ENCODE measurements at regions not wholly inside any gene's neighbourhood (a gene's known extent, or its start where the extent isn't known, plus 50 kb on each side); places are given as distances from the start of the nearest gene placed in this dataset.

GRCh38 chrX:38856670-38857265 is 55.5 kb downstream of the MID1IP1 start:
- DNase-seq: no peak

GRCh38 chrX:38857736-38858523 is 56.7 kb downstream of the MID1IP1 start:
- DNase-seq: no peak

- DNase-seq: no peak
Observed at GRCh38 chrX:38859602-38860001, 58.3 kb downstream of the MID1IP1 start.

GRCh38 chrX:38860106-38861013 is 59.1 kb downstream of the MID1IP1 start:
- DNase-seq: peak; percentile 30 to 32

- no peak for DNase-seq
Observed at GRCh38 chrX:38861489-38861888, 60.2 kb downstream of the MID1IP1 start.

- no peak for DNase-seq
Observed at GRCh38 chrX:38862100-38862499, 60.8 kb downstream of the MID1IP1 start.

GRCh38 chrX:38864165-38864564 is 62.9 kb downstream of the MID1IP1 start:
- DNase-seq: no peak

- DNase-seq: no peak
Observed at GRCh38 chrX:38868321-38868720, 67.1 kb downstream of the MID1IP1 start.

- no peak for DNase-seq
Observed at GRCh38 chrX:38868941-38869401, 67.7 kb downstream of the MID1IP1 start.

GRCh38 chrX:38870361-38870895 is 69.2 kb downstream of the MID1IP1 start:
- DNase-seq: no peak

- no peak for DNase-seq
Observed at GRCh38 chrX:38871129-38872029, 70.1 kb downstream of the MID1IP1 start.

- DNase-seq: no peak
Observed at GRCh38 chrX:38877366-38877765, 76.1 kb downstream of the MID1IP1 start.

- DNase-seq: no peak
Observed at GRCh38 chrX:38878641-38879340, 77.5 kb downstream of the MID1IP1 start.

GRCh38 chrX:38879631-38880220 is 78.5 kb downstream of the MID1IP1 start:
- no peak for DNase-seq

GRCh38 chrX:38880296-38880854 is 79.1 kb downstream of the MID1IP1 start:
- no peak for DNase-seq

- no peak for DNase-seq
Observed at GRCh38 chrX:38881066-38881465, 79.8 kb downstream of the MID1IP1 start.

- DNase-seq: no peak
Observed at GRCh38 chrX:38881727-38882126, 80.5 kb downstream of the MID1IP1 start.

GRCh38 chrX:38882894-38883626 is 81.8 kb downstream of the MID1IP1 start:
- no peak for DNase-seq

GRCh38 chrX:38886112-38886511 is 84.9 kb downstream of the MID1IP1 start:
- DNase-seq: no peak

GRCh38 chrX:38887222-38887621 is 86.0 kb downstream of the MID1IP1 start:
- no peak for DNase-seq

Data from activated T-cell treated with anti-CD3 and anti-CD28 coated beads, Interleukin-2, amount 50 U/mL, for 48 hours (primary cell).